H9 (cell line): ENCODE measurements at regions not wholly inside any gene's neighbourhood (a gene's known extent, or its start where the extent isn't known, plus 50 kb on each side); places are given as distances from the start of the nearest gene placed in this dataset.

Experiments
- DNase-seq: peaks from one replicate; pipeline ENCODE4 v3.0.0-alpha.2; 2017
- H2AFZ ChIP-seq: one replicate; pipeline ENCODE4 v1.6.1; 2013; ENCODE audit warnings: mild to moderate bottlenecking, low read length, control low read depth, moderate library complexity
- H2AK5ac ChIP-seq: 2 replicates; pipeline ENCODE4 v1.6.1; 2013; ENCODE audit warnings: low read length, control low read depth, mixed read lengths; ENCODE audit not compliant: insufficient read length
- H2BK120ac ChIP-seq: one replicate; pipeline ENCODE4 v1.6.1; 2013; ENCODE audit warnings: low read depth, mild to moderate bottlenecking, low read length, control low read depth, inconsistent platforms; ENCODE audit not compliant: poor library complexity, severe bottlenecking
- H2BK12ac ChIP-seq: 2 replicates; pipeline ENCODE4 v1.6.1; 2013; ENCODE audit warnings: low read length, control low read depth, mixed read lengths, low read depth; ENCODE audit not compliant: insufficient read length
- H2BK15ac ChIP-seq: 2 replicates; pipeline ENCODE4 v1.6.1; 2013; ENCODE audit warnings: low read depth, low read length, control low read depth
- H2BK20ac ChIP-seq: one replicate; pipeline ENCODE4 v1.6.1; 2013; ENCODE audit warnings: low read depth, mild to moderate bottlenecking, low read length, control low read depth, inconsistent platforms; ENCODE audit not compliant: poor library complexity, severe bottlenecking
- H2BK5ac ChIP-seq: 2 replicates; pipeline ENCODE4 v1.6.1; 2013; ENCODE audit warnings: low read length, control low read depth, mixed read lengths; ENCODE audit not compliant: insufficient read length
- H3K14ac ChIP-seq: 2 replicates; pipeline ENCODE4 v1.6.1; 2013; ENCODE audit warnings: low read length, control low read depth; ENCODE audit not compliant: insufficient read depth
- H3K18ac ChIP-seq: 2 replicates; pipeline ENCODE4 v1.6.1; 2013; ENCODE audit warnings: low read depth, mild to moderate bottlenecking, mixed read lengths, low read length, control low read depth; ENCODE audit not compliant: insufficient read length
- H3K23ac ChIP-seq: 2 replicates; pipeline ENCODE4 v1.6.1; 2013; ENCODE audit warnings: low read length, control low read depth, mixed read lengths, low read depth; ENCODE audit not compliant: insufficient read length
- H3K23me2 ChIP-seq: 2 replicates; pipeline ENCODE4 v1.6.1; 2013; ENCODE audit warnings: low read depth, mild to moderate bottlenecking, mixed read lengths, low read length, control low read depth; ENCODE audit not compliant: insufficient read length, poor library complexity, severe bottlenecking
- H3K27ac ChIP-seq: 2 replicates; pipeline ENCODE4 v1.5.1; 2013; ENCODE audit warnings: low read length, control low read depth, mixed read lengths, low read depth; ENCODE audit not compliant: insufficient read length
- H3K27me3 ChIP-seq: 2 replicates; pipeline ENCODE4 v1.6.1; 2013; ENCODE audit warnings: low read length, control low read depth, inconsistent platforms; ENCODE audit not compliant: insufficient read depth
- H3K4ac ChIP-seq: 2 replicates; pipeline ENCODE4 v1.6.1; 2013; ENCODE audit warnings: low read depth, mild to moderate bottlenecking, control low read depth, inconsistent platforms, low read length, moderate library complexity
- H3K4me1 ChIP-seq: 2 replicates; pipeline ENCODE4 v1.6.1; 2013; ENCODE audit warnings: low read length, control low read depth, inconsistent platforms; ENCODE audit not compliant: insufficient read depth
- H3K4me2 ChIP-seq: 2 replicates; pipeline ENCODE4 v1.6.1; 2013; ENCODE audit warnings: low read length, control low read depth, mixed read lengths; ENCODE audit not compliant: insufficient read length, insufficient read depth
- H3K56ac ChIP-seq: 2 replicates; pipeline ENCODE4 v1.6.1; 2013; ENCODE audit warnings: low read depth, mild to moderate bottlenecking, mixed read lengths, low read length, control low read depth; ENCODE audit not compliant: insufficient read length
- H3K79me1 ChIP-seq: 2 replicates; pipeline ENCODE4 v1.6.1; 2013; ENCODE audit warnings: low read depth, mild to moderate bottlenecking, moderate library complexity, low read length, control low read depth, inconsistent platforms; ENCODE audit not compliant: insufficient read depth, poor library complexity, severe bottlenecking
- H3K79me2 ChIP-seq: 2 replicates; pipeline ENCODE4 v1.6.1; 2013; ENCODE audit warnings: low read length, control low read depth, inconsistent platforms; ENCODE audit not compliant: insufficient read depth
- H3K9ac ChIP-seq: 2 replicates; pipeline ENCODE4 v1.6.1; 2013; ENCODE audit warnings: low read length, control low read depth, mixed read lengths; ENCODE audit not compliant: insufficient read length; ENCODE audit errors: extremely low read depth
- H3K9me3 ChIP-seq: one replicate; pipeline ENCODE4 v1.6.1; 2013; ENCODE audit warnings: low read depth, low read length, inconsistent platforms; ENCODE audit not compliant: control insufficient read depth
- H3T11ph ChIP-seq: one replicate; pipeline ENCODE4 v1.6.1; 2013; ENCODE audit warnings: mild to moderate bottlenecking, low read length, control low read depth, inconsistent platforms
- H4K20me1 ChIP-seq: one replicate; pipeline ENCODE4 v1.6.1; 2013; ENCODE audit not compliant: control insufficient read depth, insufficient read length, insufficient read depth
- H4K5ac ChIP-seq: 2 replicates; pipeline ENCODE4 v1.6.1; 2013; ENCODE audit warnings: low read depth, mild to moderate bottlenecking, mixed read lengths, low read length, control low read depth; ENCODE audit not compliant: insufficient read length
- H4K8ac ChIP-seq: replicated peaks from 2 replicates; pipeline ENCODE4 v1.6.1; 2013; ENCODE audit warnings: low read length, control low read depth, mixed read lengths, low read depth; ENCODE audit not compliant: insufficient read length
- H4K91ac ChIP-seq: 2 replicates; pipeline ENCODE4 v1.6.1; 2013; ENCODE audit warnings: low read depth, mild to moderate bottlenecking, moderate library complexity, mixed read lengths, low read length, control low read depth; ENCODE audit not compliant: insufficient read length
- H3K27ac Mint-ChIP-seq, 3 experiments: 2 replicates in 2 of 3; 3 replicates in 1 of 3; pipeline ENCODE4 v1.8.0; 2020 to 2021; ENCODE audit warnings: mixed read lengths in 3 of 3, mild to moderate bottlenecking in 1 of 3, moderate library complexity in 1 of 3
- H3K27me3 Mint-ChIP-seq: 2 replicates; pipeline ENCODE4 v1.8.0; 2021; ENCODE audit warnings: low read depth, mild to moderate bottlenecking, moderate library complexity, mixed read lengths
- H3K36me3 Mint-ChIP-seq, 3 experiments: 2 replicates in 2 of 3; 3 replicates in 1 of 3; pipeline ENCODE4 v1.8.0; 2020 to 2021; ENCODE audit warnings: low read depth in 3 of 3, mixed read lengths in 3 of 3; ENCODE audit not compliant: insufficient read depth in 1 of 3
- H3K4me1 Mint-ChIP-seq, 2 experiments: 2 replicates each; pipeline ENCODE4 v1.8.0; 2020; ENCODE audit warnings: mixed read lengths in 2 of 2
- H3K4me3 Mint-ChIP-seq, 2 experiments: 2 replicates in 1 of 2; 3 replicates in 1 of 2; pipeline ENCODE4 v1.8.0; 2020 to 2021; ENCODE audit warnings: mild to moderate bottlenecking in 2 of 2, mixed read lengths in 2 of 2, moderate library complexity in 1 of 2
- H3K9me3 Mint-ChIP-seq, 2 experiments: 2 replicates in 1 of 2; 3 replicates in 1 of 2; pipeline ENCODE4 v1.8.0; 2020; ENCODE audit warnings: mild to moderate bottlenecking in 2 of 2, mixed read lengths in 2 of 2, moderate library complexity in 1 of 2
- CTCF ChIP-seq: fragments of 200-600 bp; sonication (generic); conservative IDR thresholded peaks from 3 replicates; pipeline ENCODE4 v1.8.0; 2021; ENCODE audit warnings: antibody characterized with exemption, mild to moderate bottlenecking
- WGBS: extraction: QIAGEN DNeasy Blood & Tissue Kit; methylation state at CpG from one replicate; pipeline ENCODE4 v1.1.7; 2013; ENCODE audit warnings: missing lambda C conversion rate, low lambda C conversion rate, mixed read lengths; ENCODE audit not compliant: insufficient read length; ENCODE audit errors: extremely low coverage; 5-methylcytosine and 5-hydroxymethylcytosine counted together

- Histone ChIP-seq H3K9ac (no peak overlapping the region), H3K18ac (peak overlapping the region; percentile 31), H3K79me1 (no peaks in the 10 kb centered on the region), H4K8ac (no peak overlapping the region), H2BK12ac (no peak overlapping the region), H2BK20ac (no peak overlapping the region), H3K14ac (peak overlapping the region; percentile 39; the same call in 1 of the 2 replicates), H3K56ac (no peak overlapping the region), H3K9me3 (no peaks in the 10 kb centered on the region), H2AFZ (no peak overlapping the region), H4K20me1 (no peaks in the 10 kb centered on the region), H2BK120ac (no peak overlapping the region), H3K23ac (no peak overlapping the region), H3K27me3 (no peaks in the 10 kb centered on the region), H4K91ac (no peak overlapping the region), H3K23me2 (no peaks in the 10 kb centered on the region), H3K4me1 (peaks cover 5% of the 10 kb centered on the region; the same call in 1 of the 2 replicates), H4K5ac (no peak overlapping the region), H3K4me2 (no peak overlapping the region), H2BK5ac (no peak overlapping the region), H2AK5ac (peak overlapping the region; percentile 23), H3K79me2 (no peaks in the 10 kb centered on the region), H3K27ac (no peak overlapping the region), H3T11ph (no peak overlapping the region), H3K4ac (no peak overlapping the region), H2BK15ac (no peak overlapping the region)
- no peak overlapping the region for H3K4me3 Mint-ChIP-seq
- WGBS, result no CpG with 5 or more reads among the region's 4 CpGs
- no peaks in the 10 kb centered on the region; a peak in 1 of 5 replicates for H3K9me3 Mint-ChIP-seq
- H3K27ac Mint-ChIP-seq, result peak overlapping the region; percentile 43 to 89 (median 63); a peak in 5 of 7 replicates
- DNase-seq, result peak; percentile 74
- peaks cover 15% of the 10 kb centered on the region for H3K27me3 Mint-ChIP-seq
- no peak for TF ChIP-seq CTCF
- H3K4me1 Mint-ChIP-seq, result peaks cover 50 to 54% of the 10 kb centered on the region in 2 experiments
- peaks cover 0 to 2% (median 0%) of the 10 kb centered on the region in 3 experiments; a peak in 2 of 7 replicates for H3K36me3 Mint-ChIP-seq
Measured at GRCh38 chr2:129191530-129191929, 787.9 kb upstream of the RAB6C start.
